ENCODE measurements at regions not wholly inside any gene's neighbourhood (a gene's known extent, or its start where the extent isn't known, plus 50 kb on each side); places are given as distances from the start of the nearest gene placed in this dataset.

- H3K27me3 ChIP-seq (ENCODE audit: insufficient read depth, low read length): peaks cover 61% of the 10 kb centered on the region
- no peak overlapping the region for H3K4me2 ChIP-seq (ENCODE audit: insufficient read depth, low read length)
- H3K9me3 ChIP-seq (ENCODE audit: low read depth, low read length): no peaks in the 10 kb centered on the region
- H4K20me1 ChIP-seq (ENCODE audit: insufficient read depth, low read length): no peaks in the 10 kb centered on the region
- no peak for DNase-seq (ENCODE audit: insufficient read length, low spot score, missing footprints)
- H3K27ac ChIP-seq (ENCODE audit: low read depth, low read length): no peak overlapping the region
- H3K4me3 ChIP-seq (ENCODE audit: insufficient read depth, low read length): no peak overlapping the region
- H2AFZ ChIP-seq (ENCODE audit: low read length): no peak overlapping the region
- no peak for TF ChIP-seq CTCF (IDR thresholded peaks at IDR 0.05; ENCODE audit: extremely low read depth, low read depth, low read length)
- no peaks in the 10 kb centered on the region for H3K79me2 ChIP-seq (ENCODE audit: insufficient read depth, low read length)
- no peaks in the 10 kb centered on the region for H3K4me1 ChIP-seq (ENCODE audit: insufficient read depth, low read length)
- H3K36me3 ChIP-seq (ENCODE audit: insufficient read depth, low read length): no peaks in the 10 kb centered on the region
These were observed 103.2 kb upstream of the DIO3 start for GRCh38 chr14:101457936-101458740.

GRCh38 chr14:101458741-101459550, 102.3 kb upstream of the DIO3 start:
- Histone ChIP-seq H3K4me1 (ENCODE audit: insufficient read depth, low read length) (no peaks in the 10 kb centered on the region), H3K9me3 (ENCODE audit: low read depth, low read length) (no peaks in the 10 kb centered on the region), H3K27me3 (ENCODE audit: insufficient read depth, low read length) (peaks cover 56% of the 10 kb centered on the region), H3K79me2 (ENCODE audit: insufficient read depth, low read length) (no peaks in the 10 kb centered on the region), H3K27ac (ENCODE audit: low read depth, low read length) (no peak overlapping the region), H4K20me1 (ENCODE audit: insufficient read depth, low read length) (no peaks in the 10 kb centered on the region), H3K4me2 (ENCODE audit: insufficient read depth, low read length) (no peak overlapping the region), H3K36me3 (ENCODE audit: insufficient read depth, low read length) (no peaks in the 10 kb centered on the region), H2AFZ (ENCODE audit: low read length) (no peak overlapping the region), H3K4me3 (ENCODE audit: insufficient read depth, low read length) (no peak overlapping the region)
- no peak for TF ChIP-seq CTCF (IDR thresholded peaks at IDR 0.05; ENCODE audit: extremely low read depth, low read depth, low read length)
- no peak for DNase-seq (ENCODE audit: insufficient read length, low spot score, missing footprints)

- no peak overlapping the region for H3K4me2 ChIP-seq (ENCODE audit: insufficient read depth, low read length)
These were observed 101.8 kb upstream of the DIO3 start for GRCh38 chr14:101459551-101459900.

More at GRCh38 chr14:101459551-101459900, 101.8 kb upstream of the DIO3 start:
- H3K9me3 ChIP-seq (ENCODE audit: low read depth, low read length): no peaks in the 10 kb centered on the region
- no peak overlapping the region for H3K27ac ChIP-seq (ENCODE audit: low read depth, low read length)
- no peaks in the 10 kb centered on the region for H3K79me2 ChIP-seq (ENCODE audit: insufficient read depth, low read length)
- DNase-seq (ENCODE audit: insufficient read length, low spot score, missing footprints): no peak
- peaks cover 54% of the 10 kb centered on the region for H3K27me3 ChIP-seq (ENCODE audit: insufficient read depth, low read length)
- no peaks in the 10 kb centered on the region for H4K20me1 ChIP-seq (ENCODE audit: insufficient read depth, low read length)
- H3K4me1 ChIP-seq (ENCODE audit: insufficient read depth, low read length): no peaks in the 10 kb centered on the region
- no peak overlapping the region for H3K4me3 ChIP-seq (ENCODE audit: insufficient read depth, low read length)
- H3K36me3 ChIP-seq (ENCODE audit: insufficient read depth, low read length): no peaks in the 10 kb centered on the region
- TF ChIP-seq CTCF (IDR thresholded peaks at IDR 0.05; ENCODE audit: extremely low read depth, low read depth, low read length): no peak
- H2AFZ ChIP-seq (ENCODE audit: low read length): no peak overlapping the region
